ENCODE measurements at regions not wholly inside any gene's neighbourhood (a gene's known extent, or its start where the extent isn't known, plus 50 kb on each side); places are given as distances from the start of the nearest gene placed in this dataset.

DNA sequence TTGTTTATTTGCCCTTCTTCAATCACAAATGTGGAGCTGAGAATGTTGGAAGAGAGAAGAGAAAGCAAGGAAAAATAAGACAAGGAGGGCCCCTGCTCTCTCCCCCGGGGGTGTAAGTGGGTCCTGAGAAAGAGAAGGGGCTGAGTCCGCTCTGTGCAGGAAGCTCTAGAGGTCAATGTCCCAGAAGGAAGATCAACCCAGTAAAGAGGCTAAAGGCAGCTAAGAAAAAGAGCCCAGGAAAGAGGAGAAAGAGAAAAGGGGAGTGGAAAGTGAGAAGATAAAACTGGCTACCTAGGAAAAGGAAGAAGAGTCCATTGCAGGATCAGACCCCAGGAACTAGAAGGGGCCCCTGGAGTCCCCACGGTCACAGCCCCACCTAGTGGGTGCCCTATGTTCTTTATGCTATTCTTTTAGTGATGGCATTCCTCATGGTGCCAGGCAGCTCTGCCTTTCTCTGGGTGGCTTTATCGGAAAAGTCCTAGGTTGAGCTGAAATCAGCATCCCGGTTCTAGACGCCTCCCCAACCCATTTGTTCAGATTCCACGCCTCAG is 583.4 kb downstream of the ACTL7B start:
- Histone ChIP-seq H3K36me3 (no peaks in the 10 kb centered on the region), H3K4me1 (peaks cover 0 to 23% (median 8%) of the 10 kb centered on the region in 9 donors), H3K27me3 (no peaks in the 10 kb centered on the region), H3K9me3 (no peaks in the 10 kb centered on the region), H3K4me3 (peak overlapping the region in 6 of 10 donors; percentile 1 to 42 (median 24)), H3K27ac (peak overlapping the region in 7 of 10 donors; percentile 10 to 71 (median 52))
- TF ChIP-seq CTCF (IDR thresholded peaks at IDR 0.05) = peak; percentile 49 to 76 (median 65)
- intact Hi-C loops (cut with DNase I) = loop anchor here in 8 of 10 donors (1.0 to 10.0 kb wide), 9 partner anchors 110 to 808 kb away; partner anchors contain the start of gene KLF4 (in 3 of the 8)
- ATAC-seq = peak; percentile 69 to 93 (median 86)
- 54 to 56% methylated on average over 7 of the region's 7 CpGs for WGBS, 2 donors
- peak; percentile 43 to 46 for DNase-seq

GRCh38 chr9:108271646-108272348 is 584.0 kb downstream of the ACTL7B start:
- Histone ChIP-seq H3K4me1 (peaks cover 0 to 23% (median 8%) of the 10 kb centered on the region in 9 donors), H3K36me3 (no peaks in the 10 kb centered on the region), H3K4me3 (peak overlapping the region in 6 of 10 donors; percentile 1 to 42 (median 24)), H3K9me3 (no peaks in the 10 kb centered on the region), H3K27me3 (no peaks in the 10 kb centered on the region), H3K27ac (peak overlapping the region in 7 of 10 donors; percentile 10 to 71 (median 52))
- intact Hi-C loops (cut with DNase I) = loop anchor here in 8 of 10 donors (1.0 to 10.0 kb wide), 9 partner anchors 109 to 807 kb away; partner anchors contain the start of gene KLF4 (in 3 of the 8)
- DNase-seq (no peak), ATAC-seq (peak in 7 of 8 donors; percentile 50 to 67 (median 57))
- TF ChIP-seq CTCF (IDR thresholded peaks at IDR 0.05) = no peak
- 65 to 69% methylated on average over 5 of the region's 5 CpGs for WGBS, 2 donors

GRCh38 chr9:108271236-108271635 is 584.5 kb downstream of the ACTL7B start:
- ATAC-seq = no peak
- peaks cover 0 to 23% (median 8%) of the 10 kb centered on the region in 9 donors for H3K4me1 ChIP-seq
- TF ChIP-seq CTCF (IDR thresholded peaks at IDR 0.05) = no peak
- H3K27me3 ChIP-seq = no peaks in the 10 kb centered on the region
- DNase-seq = no peak
- no peaks in the 10 kb centered on the region for H3K36me3 ChIP-seq
- intact Hi-C loops (cut with DNase I) = loop anchor here in 7 of 10 donors (5.0 to 10.0 kb wide), 8 partner anchors 109 to 806 kb away; partner anchors contain the start of gene KLF4 (in 3 of the 7)
- 88 to 91% methylated on average over 7 of the region's 7 CpGs for WGBS, 2 donors
- no peak overlapping the region for H3K4me3 ChIP-seq
- H3K27ac ChIP-seq = no peak overlapping the region
- H3K9me3 ChIP-seq = no peaks in the 10 kb centered on the region

DNA sequence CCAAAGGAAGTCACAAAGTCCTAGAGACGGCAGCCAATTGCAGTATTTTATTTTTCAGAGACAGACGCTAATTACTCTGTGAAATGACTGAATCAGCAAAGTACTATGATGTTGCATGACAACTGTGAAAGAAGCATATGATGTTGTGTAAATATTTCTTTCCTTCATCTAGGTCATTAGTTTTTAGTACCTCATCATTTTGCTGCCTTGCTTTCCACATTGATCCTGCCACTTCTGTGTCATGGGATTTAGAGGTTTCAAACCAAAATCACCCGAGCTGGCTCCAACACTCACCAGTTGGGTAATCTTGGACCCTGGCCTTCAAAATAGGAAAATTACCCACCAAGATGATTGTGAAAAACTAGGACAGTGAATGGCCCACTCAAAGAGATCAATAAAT is 585.2 kb downstream of the ACTL7B start:
- no peak for DNase-seq
- WGBS, 2 donors = 93 to 95% methylated on average over 3 of the region's 3 CpGs
- TF ChIP-seq CTCF (IDR thresholded peaks at IDR 0.05) = no peak
- H3K36me3 ChIP-seq = no peaks in the 10 kb centered on the region
- intact Hi-C loops (cut with DNase I) = loop anchor here in 7 of 10 donors (5.0 to 10.0 kb wide), 8 partner anchors 108 to 806 kb away; partner anchors contain the start of gene KLF4 (in 3 of the 7)
- peaks cover 0 to 3% (median 0%) of the 10 kb centered on the region in 7 donors for H3K27me3 ChIP-seq
- no peak overlapping the region for H3K4me3 ChIP-seq
- H3K9me3 ChIP-seq = no peaks in the 10 kb centered on the region
- ATAC-seq = no peak
- no peak overlapping the region for H3K27ac ChIP-seq
- peaks cover 0 to 23% (median 8%) of the 10 kb centered on the region in 9 donors for H3K4me1 ChIP-seq

Measured in heart right ventricle (tissue), 16 donors.